HuH-7 (cell line): ENCODE measurements at regions not wholly inside any gene's neighbourhood (a gene's known extent, or its start where the extent isn't known, plus 50 kb on each side); places are given as distances from the start of the nearest gene placed in this dataset.
"Not testable (repeated sequence)": the region's sequence is repeated elsewhere in the genome, so short reads cannot be mapped to it uniquely, and the experiment has no call there.

Experiments
- DNase-seq: peaks from one replicate; pipeline ENCODE4 v3.0.0; 2011; ENCODE audit warnings: low spot score

DNA sequence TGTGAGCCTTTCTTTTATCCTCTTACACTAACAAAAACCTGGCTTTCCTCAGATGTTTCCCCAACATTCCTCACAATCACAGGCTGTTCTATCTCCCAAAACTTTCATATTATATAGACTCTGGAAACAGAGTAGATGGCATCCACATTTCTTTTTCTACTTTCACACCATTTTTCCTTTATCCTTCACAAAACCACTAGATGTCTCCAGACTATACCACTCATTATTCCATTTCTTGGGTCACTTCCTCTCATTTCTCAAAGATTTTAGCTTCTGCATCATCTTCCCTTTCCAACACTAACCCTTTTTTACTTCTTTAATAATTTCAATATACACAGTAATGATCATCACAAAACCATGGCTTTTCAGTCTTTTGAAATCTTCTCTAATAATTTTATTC is 286.0 kb upstream of the DEPDC1 start:
- DNase-seq = no peak

DNA sequence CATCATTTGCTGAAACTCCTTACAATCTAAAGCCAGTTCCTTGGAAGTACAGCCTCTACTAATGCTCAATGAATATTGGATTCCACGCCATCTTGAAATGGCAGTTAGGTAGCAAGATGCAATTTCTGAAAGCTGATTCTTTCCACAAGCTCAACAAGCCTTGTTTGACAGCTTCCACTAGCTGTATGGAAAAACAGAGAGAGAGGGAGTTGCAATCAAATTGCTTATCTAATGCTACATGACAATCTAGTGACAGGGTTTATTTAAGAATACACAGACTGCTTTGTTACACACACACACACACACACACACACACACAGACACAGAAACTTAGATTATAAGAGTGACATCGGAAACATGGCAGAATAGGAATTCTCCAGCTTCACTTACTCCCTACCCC is 288.4 kb upstream of the DEPDC1 start:
- DNase-seq = no peak

- DNase-seq = no peak
Measured at GRCh38 chr1:68788762-68789161, 291.9 kb upstream of the DEPDC1 start.

DNA sequence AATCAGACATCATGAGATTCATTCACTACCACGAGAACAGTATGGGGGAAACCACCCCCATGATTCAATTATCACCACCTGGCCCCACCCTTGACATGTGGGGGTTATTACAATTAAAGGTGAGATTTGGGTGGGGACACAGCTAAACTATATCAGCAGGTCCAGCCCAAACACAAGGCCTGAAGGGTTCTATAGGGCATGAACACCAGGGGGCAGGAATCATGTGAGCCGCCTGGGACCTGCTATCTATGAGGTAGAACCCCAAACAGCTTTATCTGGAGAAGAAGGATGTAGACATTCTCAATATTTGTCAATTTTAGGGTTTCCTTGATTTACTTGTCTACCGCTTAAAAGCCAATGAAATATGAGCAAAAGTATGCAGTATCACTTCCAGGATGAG is 294.9 kb upstream of the DEPDC1 start:
- DNase-seq = no peak

DNA sequence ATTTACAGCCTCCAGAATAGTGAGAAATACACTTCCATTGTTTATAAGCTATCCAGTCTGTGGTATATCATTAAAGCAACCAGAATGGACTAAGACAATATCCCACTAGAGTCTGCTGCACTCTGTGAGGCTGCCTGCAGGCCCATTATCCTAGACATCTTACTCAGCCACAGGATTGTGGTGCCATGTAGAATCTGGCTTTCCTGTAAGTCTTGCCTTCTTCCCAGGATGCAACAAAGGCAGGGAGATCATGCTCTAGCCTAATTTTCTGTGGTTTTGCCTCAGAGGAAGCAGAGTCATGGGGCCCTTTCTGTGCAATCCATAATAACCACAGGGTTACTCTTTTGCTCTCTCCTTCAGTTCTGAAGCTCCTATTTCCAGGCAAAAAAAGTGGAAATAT is 299.1 kb upstream of the DEPDC1 start:
- DNase-seq = no peak

DNA sequence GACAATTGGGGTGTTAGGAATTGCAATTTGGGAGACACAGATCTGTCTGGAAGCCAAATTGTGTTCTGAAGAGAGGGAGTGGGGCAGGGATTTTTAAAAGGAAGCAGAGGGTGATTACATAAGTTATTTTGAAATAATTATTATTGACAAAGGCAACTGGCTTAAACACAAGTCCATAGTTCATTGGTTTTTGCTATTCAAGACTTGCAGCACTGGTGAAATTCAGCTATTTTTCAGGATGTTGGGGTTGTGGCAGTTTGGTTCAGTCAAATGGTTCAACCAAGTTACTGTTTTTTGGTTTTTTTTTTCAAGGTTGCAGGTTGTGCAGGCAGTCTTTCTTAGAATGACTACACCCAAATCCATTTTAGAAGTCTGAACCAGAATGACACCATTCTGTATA is 300.0 kb upstream of the DEPDC1 start:
- no peak for DNase-seq

GRCh38 chr1:68798071-68798470 is 301.2 kb upstream of the DEPDC1 start:
- no peak for DNase-seq

- no peak for DNase-seq
Measured at GRCh38 chr1:68799096-68799495, 302.2 kb upstream of the DEPDC1 start.

- DNase-seq = no peak
Measured at GRCh38 chr1:68800182-68800581, 303.3 kb upstream of the DEPDC1 start.

GRCh38 chr1:68801440-68801839 is 304.6 kb upstream of the DEPDC1 start:
- DNase-seq = no peak

DNA sequence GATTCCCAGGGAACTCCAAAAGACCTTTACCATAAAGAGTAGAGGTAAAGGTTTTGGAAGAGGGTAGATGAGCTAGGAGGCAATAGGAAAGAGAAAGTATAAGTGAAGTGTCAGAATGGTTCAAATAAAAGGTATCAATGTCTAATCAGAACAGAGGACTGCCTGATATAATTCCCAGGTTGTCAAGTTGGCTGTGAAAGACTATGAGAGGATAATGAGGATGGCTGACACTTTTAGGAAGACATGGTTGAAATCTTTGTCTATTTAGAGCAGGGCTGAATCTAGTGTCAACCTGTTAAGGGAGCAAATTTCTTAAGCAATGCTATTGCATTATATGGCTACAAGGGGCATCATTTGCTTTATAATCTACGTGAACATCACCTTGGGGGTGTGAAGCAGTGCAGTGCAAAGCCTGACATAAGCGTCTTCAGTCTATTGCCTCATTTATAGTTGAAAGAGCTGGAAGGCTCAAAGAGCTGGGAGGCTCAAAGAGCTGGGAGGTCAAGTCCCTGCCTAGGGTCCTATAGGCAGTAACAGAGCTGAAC is 308.3 kb upstream of the DEPDC1 start:
- no peak for DNase-seq

GRCh38 chr1:68808351-68808750 is 311.5 kb upstream of the DEPDC1 start:
- DNase-seq = no peak

GRCh38 chr1:68811806-68812205 is 314.9 kb upstream of the DEPDC1 start:
- DNase-seq = no peak

GRCh38 chr1:68812333-68812732 is 315.5 kb upstream of the DEPDC1 start:
- DNase-seq = no peak

DNA sequence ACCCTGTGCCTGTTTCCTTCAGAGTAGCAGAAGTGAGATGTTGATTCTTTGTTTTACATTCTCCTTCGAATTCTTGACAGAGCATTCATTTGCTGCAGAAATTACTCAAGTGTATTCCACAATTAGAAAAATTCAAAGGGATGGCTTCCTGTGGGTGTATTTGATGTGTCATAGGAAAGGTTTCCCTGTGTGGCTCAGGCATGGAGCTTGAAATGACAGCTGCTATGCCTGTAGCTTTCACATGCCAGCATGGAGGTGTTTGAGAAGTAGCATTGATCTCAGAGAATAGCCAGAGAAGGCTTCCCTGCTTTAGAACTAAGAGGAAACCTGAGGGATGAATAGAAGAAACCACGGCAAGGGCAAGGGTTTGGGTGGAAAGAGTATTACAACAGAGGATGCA is 317.2 kb upstream of the DEPDC1 start:
- DNase-seq = no peak

GRCh38 chr1:68815632-68816031 is 318.8 kb upstream of the DEPDC1 start:
- no peak for DNase-seq

DNA sequence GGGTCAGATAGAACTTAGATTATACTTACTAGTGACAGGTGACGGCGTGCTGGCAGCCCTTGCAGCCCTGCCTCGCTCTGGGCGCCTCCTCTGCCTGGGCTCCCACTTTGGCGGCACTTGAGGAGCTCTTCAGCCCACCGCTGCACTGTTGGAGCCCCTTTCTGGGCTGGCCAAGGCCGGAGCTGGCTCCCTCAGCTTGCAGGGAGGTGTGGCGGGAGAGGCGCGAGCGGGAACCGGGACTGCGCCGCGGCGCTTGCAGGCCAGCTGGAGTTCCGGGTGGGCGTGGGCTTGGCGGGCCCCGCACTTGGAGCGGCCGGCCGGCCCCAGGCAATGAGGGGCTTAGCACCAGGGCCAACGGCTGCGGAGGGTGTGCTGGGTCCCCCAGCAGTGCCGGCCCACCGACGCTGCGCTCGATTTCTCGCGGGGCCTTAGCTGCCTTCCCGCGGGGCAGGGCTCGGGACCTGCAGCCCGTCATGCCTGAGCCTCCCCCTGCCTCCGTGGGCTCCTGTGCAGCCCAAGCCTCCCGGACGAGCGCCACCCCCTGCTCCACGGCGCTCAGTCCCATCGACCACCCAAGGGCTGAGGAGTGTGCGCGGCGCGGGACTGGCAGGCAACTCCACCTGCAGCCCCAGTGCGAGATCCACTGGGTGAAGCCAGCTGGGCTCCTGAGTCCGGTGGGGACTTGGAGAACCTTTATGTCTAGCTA is 320.8 kb upstream of the DEPDC1 start:
- DNase-seq = not testable (repeated sequence)

DNA sequence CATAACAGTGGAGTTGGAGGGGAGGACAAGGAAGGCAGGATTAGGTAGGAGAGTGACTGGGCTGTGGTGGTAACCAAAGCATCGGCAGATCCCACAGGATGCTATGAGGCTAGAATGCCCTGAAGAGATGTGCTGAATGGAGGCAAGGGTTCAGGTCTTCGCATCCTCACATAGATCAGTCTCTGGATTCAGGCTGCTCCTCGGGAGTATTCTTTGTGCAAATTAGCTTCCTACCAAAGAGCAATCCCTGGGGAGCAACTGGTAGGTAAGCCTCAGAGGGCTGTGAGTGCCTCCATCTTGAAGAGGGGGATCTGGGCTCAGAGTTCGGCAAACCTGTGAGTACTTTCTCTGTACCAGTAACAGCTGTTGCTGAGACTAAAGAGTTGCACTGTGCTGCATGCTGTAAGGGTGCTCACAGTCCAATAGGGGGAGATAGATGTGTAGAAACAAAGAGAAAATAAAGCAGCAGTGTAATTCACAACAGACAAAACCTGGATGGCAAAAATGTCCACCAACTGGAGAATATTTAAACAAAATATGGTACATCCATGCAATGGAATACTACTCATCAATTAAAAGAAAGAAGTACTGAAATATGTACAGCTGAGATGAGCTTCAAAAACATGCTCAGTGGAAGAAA is 322.4 kb upstream of the DEPDC1 start:
- peak; percentile 53 for DNase-seq

GRCh38 chr1:68820151-68820550 is 323.3 kb upstream of the DEPDC1 start:
- no peak for DNase-seq

GRCh38 chr1:68826836-68827235 is 330.0 kb upstream of the DEPDC1 start:
- no peak for DNase-seq

GRCh38 chr1:68827261-68827660 is 330.4 kb upstream of the DEPDC1 start:
- no peak for DNase-seq

GRCh38 chr1:68828013-68828412 is 331.1 kb upstream of the DEPDC1 start:
- DNase-seq = no peak

DNA sequence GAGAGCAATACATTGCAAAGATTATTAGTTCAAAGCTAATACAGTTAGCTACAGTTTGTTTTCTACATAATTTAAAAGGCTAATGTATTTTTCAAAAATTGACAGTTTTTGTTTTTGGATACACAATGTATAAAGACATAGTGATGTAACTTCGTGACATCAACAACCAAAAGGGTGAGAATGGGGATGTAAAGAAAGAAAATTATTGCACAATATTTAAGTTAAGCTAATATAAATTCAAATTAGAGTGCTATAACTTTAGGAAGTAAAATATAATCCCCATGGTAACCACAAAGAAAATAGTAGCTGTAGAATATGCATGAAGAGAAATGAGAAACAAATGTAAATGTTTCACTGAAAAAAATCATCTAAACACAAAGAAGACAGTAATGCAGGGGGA is 334.4 kb upstream of the DEPDC1 start:
- DNase-seq = no peak

DNA sequence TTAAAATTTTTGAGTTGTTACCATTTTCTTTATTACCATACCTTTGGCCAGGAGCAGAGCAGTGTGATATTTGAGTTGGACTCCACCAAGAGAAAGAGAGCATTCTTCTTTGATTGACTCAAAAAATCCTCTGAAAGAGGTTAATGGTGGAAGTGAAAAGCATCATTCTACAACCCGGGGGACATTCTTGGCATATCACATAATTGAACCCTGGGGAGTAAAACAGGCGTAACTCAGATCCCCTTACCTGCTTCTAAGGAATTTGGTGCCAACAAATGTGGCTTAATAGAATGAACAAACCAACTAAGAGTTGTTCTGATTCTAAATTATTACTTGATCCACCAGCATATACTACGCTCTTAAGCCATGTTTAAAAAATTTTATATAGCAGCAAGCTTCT is 351.1 kb upstream of the DEPDC1 start:
- DNase-seq = no peak
